GM06990 (cell line): ENCODE measurements at regions not wholly inside any gene's neighbourhood (a gene's known extent, or its start where the extent isn't known, plus 50 kb on each side); places are given as distances from the start of the nearest gene placed in this dataset.

ENCODE experiments used
- DNase-seq: peaks from one replicate; pipeline ENCODE4 v3.0.0-alpha.2; 2011; ENCODE audit not compliant: insufficient read length; ENCODE audit errors: extremely low read depth
- H3K27me3 ChIP-seq: replicated peaks from 2 replicates; pipeline ENCODE4 v1.6.0; 2011; ENCODE audit warnings: low read length; ENCODE audit not compliant: control insufficient read depth, insufficient read depth
- H3K36me3 ChIP-seq: 2 replicates; pipeline ENCODE4 v1.5.1; 2011; ENCODE audit warnings: low read length; ENCODE audit not compliant: control insufficient read depth, insufficient read depth
- H3K4me3 ChIP-seq: replicated peaks from 2 replicates; pipeline ENCODE4 v1.5.1; 2011; ENCODE audit warnings: low read depth, mild to moderate bottlenecking, control low read depth, low read length
- TF ChIP-seq, protein P1 (sequence below): IDR thresholded peaks from 2 replicates; pipeline ENCODE4 v1.5.1; 2011; ENCODE audit warnings: low read length, control low read depth, mild to moderate bottlenecking, inconsistent platforms; ENCODE audit not compliant: insufficient read depth, poor library complexity, severe bottlenecking

DNA sequence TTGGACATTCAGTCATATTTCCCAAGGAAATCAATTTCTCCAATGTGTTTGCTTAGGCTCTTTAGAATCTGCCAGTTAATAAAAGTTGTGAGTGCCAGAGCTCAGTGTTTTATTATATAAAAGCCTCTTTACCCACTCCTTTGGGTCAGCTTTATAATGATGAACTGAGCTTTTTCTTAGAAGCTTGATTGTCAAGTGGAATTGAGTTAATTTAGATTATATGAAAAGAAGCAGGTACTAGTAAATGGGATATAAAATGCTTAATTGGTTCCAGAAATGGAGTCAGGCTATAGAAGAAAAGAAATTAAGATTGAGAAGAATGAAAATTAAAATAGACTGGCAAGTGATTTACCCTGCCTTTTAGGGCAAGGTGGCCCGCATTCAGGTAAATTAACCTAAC is 363.2 kb downstream of the SLITRK6 start:
- DNase-seq, result no peak
- H3K27me3 ChIP-seq, result no peaks in the 10 kb centered on the region
- H3K36me3 ChIP-seq, result no peaks in the 10 kb centered on the region
- TF ChIP-seq, protein P1, sequence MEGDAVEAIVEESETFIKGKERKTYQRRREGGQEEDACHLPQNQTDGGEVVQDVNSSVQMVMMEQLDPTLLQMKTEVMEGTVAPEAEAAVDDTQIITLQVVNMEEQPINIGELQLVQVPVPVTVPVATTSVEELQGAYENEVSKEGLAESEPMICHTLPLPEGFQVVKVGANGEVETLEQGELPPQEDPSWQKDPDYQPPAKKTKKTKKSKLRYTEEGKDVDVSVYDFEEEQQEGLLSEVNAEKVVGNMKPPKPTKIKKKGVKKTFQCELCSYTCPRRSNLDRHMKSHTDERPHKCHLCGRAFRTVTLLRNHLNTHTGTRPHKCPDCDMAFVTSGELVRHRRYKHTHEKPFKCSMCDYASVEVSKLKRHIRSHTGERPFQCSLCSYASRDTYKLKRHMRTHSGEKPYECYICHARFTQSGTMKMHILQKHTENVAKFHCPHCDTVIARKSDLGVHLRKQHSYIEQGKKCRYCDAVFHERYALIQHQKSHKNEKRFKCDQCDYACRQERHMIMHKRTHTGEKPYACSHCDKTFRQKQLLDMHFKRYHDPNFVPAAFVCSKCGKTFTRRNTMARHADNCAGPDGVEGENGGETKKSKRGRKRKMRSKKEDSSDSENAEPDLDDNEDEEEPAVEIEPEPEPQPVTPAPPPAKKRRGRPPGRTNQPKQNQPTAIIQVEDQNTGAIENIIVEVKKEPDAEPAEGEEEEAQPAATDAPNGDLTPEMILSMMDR, result no peak
- no peak overlapping the region for H3K4me3 ChIP-seq

DNA sequence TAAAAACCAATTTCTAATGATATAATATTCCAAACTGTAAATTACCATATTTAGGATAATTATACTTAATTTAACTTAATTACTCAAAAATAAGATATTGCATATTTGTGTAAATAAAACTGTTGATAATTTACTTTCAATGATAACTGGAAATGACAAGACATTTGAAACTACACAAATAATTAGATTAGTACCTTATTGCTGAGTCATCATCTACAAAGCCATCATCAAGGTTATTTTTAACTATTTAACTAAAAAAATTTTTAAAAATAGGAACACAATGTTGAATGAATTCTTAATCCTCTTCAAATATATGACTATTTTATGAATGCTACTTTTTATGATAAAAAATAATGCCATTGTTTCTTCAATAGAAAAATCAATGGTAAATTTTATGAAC is 364.3 kb downstream of the SLITRK6 start:
- TF ChIP-seq, protein P1, result no peak
- H3K36me3 ChIP-seq, result no peaks in the 10 kb centered on the region
- H3K4me3 ChIP-seq, result no peak overlapping the region
- no peak for DNase-seq
- no peaks in the 10 kb centered on the region for H3K27me3 ChIP-seq

DNA sequence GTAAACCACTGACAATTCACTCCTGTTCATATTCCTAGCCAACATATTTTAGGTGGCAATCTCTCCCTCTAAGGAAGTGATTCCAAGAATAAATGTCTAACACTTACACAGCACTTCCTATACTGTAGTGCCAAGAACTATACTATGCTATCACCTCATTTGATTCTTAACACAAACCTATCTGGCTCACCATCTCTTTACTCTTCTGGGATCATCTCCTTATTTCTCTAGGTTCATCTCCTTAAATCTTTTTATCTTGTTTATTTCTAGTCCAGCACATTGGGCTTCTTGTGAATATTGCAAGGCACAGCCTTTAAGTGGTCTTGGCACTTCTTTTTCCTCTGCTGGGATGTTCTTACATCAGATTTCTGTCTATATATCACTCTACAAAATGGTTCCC is 366.3 kb downstream of the SLITRK6 start:
- no peaks in the 10 kb centered on the region for H3K36me3 ChIP-seq
- DNase-seq, result no peak
- no peaks in the 10 kb centered on the region for H3K27me3 ChIP-seq
- no peak overlapping the region for H3K4me3 ChIP-seq
- TF ChIP-seq, protein P1, result no peak

DNA sequence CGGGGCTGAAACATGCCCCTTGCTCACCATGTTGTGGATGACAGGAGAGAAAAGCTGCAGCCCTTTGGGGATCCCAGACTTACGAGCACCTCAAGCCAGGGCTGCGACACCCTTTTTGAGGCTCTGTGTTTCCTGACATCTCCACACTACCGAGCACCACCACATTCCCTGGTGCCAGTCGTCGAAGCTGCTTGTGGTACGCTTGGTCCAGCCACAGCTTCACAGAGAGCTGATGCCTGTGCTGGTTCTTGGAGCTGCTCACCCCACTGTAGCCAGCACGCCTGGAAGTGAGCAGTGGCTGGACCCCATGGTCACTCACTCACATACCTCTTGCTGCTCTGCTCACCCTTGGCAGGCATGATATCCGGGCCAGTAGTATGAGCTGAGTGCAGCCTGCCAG is 367.5 kb downstream of the SLITRK6 start:
- H3K36me3 ChIP-seq, result no peaks in the 10 kb centered on the region
- DNase-seq, result no peak
- H3K27me3 ChIP-seq, result no peaks in the 10 kb centered on the region
- no peak overlapping the region for H3K4me3 ChIP-seq
- TF ChIP-seq, protein P1, result no peak

DNA sequence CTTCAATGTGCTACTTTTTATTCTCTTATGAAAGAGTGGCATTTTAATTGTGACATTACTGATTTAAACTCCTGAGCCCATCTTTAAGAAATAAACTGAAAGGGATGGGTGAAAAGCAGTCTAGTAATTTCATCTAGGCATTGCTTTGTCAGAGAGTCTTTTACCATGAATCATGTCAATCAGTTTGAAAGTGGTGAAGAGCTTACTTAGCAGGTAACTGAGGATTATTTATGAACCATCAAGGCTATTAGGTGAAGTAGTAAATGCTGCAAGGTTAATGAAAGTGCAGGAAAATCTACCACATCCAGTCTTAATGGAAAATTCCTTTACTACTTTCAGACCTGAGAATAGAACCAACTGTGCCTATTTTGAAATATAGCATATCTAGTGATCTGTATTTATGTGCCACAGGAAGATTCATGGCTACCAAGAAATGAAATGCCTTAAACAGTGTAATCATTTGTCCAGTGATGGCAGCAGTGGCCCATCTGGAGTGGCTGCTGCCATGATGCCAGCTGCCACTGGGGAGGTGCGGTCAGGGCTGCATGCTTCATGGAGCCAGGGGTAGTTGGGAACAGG is 368.9 kb downstream of the SLITRK6 start:
- no peak overlapping the region for H3K4me3 ChIP-seq
- TF ChIP-seq, protein P1, result no peak

DNA sequence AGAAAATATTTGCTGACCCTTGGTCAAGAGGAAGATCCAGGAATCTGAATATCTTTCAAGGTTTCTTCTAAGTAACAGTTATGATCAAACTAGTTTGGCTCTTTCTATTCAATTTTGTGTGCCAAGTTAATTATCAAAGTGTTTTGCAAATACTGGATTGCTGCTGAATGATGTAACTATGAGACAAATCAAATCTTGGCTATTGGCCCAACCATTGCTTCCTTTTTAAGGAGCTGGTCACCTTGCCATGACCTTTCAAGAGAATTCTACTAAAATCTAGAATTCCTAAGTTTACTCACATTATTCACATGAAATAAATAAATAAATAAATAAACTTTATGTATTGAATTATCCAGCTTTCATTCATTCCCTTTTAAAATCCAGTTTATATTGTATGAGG is 371.8 kb downstream of the SLITRK6 start:
- TF ChIP-seq, protein P1, result no peak
- H3K4me3 ChIP-seq, result no peak overlapping the region
- no peaks in the 10 kb centered on the region for H3K27me3 ChIP-seq
- DNase-seq, result no peak
- no peaks in the 10 kb centered on the region for H3K36me3 ChIP-seq

More for the DNA sequence above, 368.9 kb downstream of the SLITRK6 start:
- no peaks in the 10 kb centered on the region for H3K27me3 ChIP-seq
- no peak for DNase-seq
- no peaks in the 10 kb centered on the region for H3K36me3 ChIP-seq
